IMR-90 (cell line): ENCODE measurements at regions not wholly inside any gene's neighbourhood (a gene's known extent, or its start where the extent isn't known, plus 50 kb on each side); places are given as distances from the start of the nearest gene placed in this dataset.

Experiments used
- ATAC-seq: fragments of 200-7000 bp; cut with Tn5 transposase; 2 replicates; pipeline ENCODE4 v1.9.1; 2020; ENCODE audit warnings: low read depth, mild to moderate bottlenecking, moderate library complexity
- BruUV-seq: library from RNA; stranded (reverse); fragments of 400-500 nt; replicated peaks from 2 replicates; lab custom pipeline; 2021; lab: Mats Ljungman, UMichigan
- CTCF ChIA-PET: fragments of 300-600 bp; formaldehyde crosslinking; extraction: SDS; loops from one replicate; lab custom pipeline; 2021; ENCODE audit warnings: antibody characterized with exemption; lab: Yijun Ruan, JAX
- POLR2A ChIA-PET: fragments of 300-600 bp; sonication (Branson Sonifier 250); formaldehyde crosslinking; loops from one replicate; lab custom pipeline; 2022; ENCODE audit warnings: antibody characterized with exemption; ENCODE audit not compliant: unreplicated experiment; lab: Charles Lee
- DNase-seq: peaks from one replicate; pipeline ENCODE4 v3.0.0; 2013
- H2AFZ ChIP-seq: replicated peaks from 2 replicates; pipeline ENCODE3; 2013; ENCODE audit warnings: low read length, mild to moderate bottlenecking; ENCODE audit not compliant: poor library complexity
- H2AK5ac ChIP-seq: 2 replicates; pipeline ENCODE4 v1.6.1; 2013; ENCODE audit warnings: low read depth, low read length, inconsistent platforms
- H2AK9ac ChIP-seq: replicated peaks from 2 replicates; pipeline ENCODE3; 2013; ENCODE audit warnings: mild to moderate bottlenecking, low read depth, low read length, moderate library complexity; ENCODE audit not compliant: poor library complexity
- H2BK120ac ChIP-seq: 2 replicates; pipeline ENCODE4 v1.6.1; 2013; ENCODE audit warnings: low read depth, low read length, inconsistent platforms
- H2BK15ac ChIP-seq: 3 replicates; pipeline ENCODE4 v1.6.1; 2013; ENCODE audit warnings: low read depth, low read length, inconsistent platforms
- H2BK20ac ChIP-seq: 2 replicates; pipeline ENCODE4 v1.6.1; 2013; ENCODE audit warnings: low read depth, mild to moderate bottlenecking, inconsistent platforms, low read length, moderate library complexity
- H2BK5ac ChIP-seq: 2 replicates; pipeline ENCODE4 v1.6.1; 2013; ENCODE audit warnings: mild to moderate bottlenecking, low read depth, low read length, inconsistent platforms; ENCODE audit not compliant: poor library complexity, severe bottlenecking
- H3K14ac ChIP-seq: replicated peaks from 2 replicates; pipeline ENCODE4 v1.6.1; 2013; ENCODE audit warnings: low read depth, low read length, inconsistent platforms
- H3K18ac ChIP-seq: 2 replicates; pipeline ENCODE4 v1.6.1; 2013; ENCODE audit warnings: low read depth, low read length, control low read depth
- H3K23ac ChIP-seq: 2 replicates; pipeline ENCODE4 v1.6.1; 2013; ENCODE audit warnings: low read depth, low read length, inconsistent platforms
- H3K27ac ChIP-seq: 2 replicates; pipeline ENCODE4 v1.5.1; 2013; ENCODE audit warnings: mild to moderate bottlenecking, control low read depth, low read length; ENCODE audit not compliant: insufficient read depth
- H3K27me3 ChIP-seq: 2 replicates; pipeline ENCODE4 v1.6.1; 2013; ENCODE audit warnings: low read length; ENCODE audit not compliant: control insufficient read depth, insufficient read depth
- H3K36me3 ChIP-seq: 2 replicates; pipeline ENCODE4 v1.6.1; 2013; ENCODE audit warnings: low read length, mixed read lengths; ENCODE audit not compliant: control insufficient read depth, insufficient read depth
- H3K4ac ChIP-seq: 2 replicates; pipeline ENCODE4 v1.6.1; 2013; ENCODE audit warnings: low read depth, low read length, inconsistent platforms
- H3K4me1 ChIP-seq: 2 replicates; pipeline ENCODE4 v1.6.1; 2013; ENCODE audit warnings: low read length, mixed read lengths; ENCODE audit not compliant: control insufficient read depth, insufficient read depth
- H3K4me2 ChIP-seq: 2 replicates; pipeline ENCODE4 v1.6.1; 2013; ENCODE audit warnings: low read depth, mild to moderate bottlenecking, control low read depth, low read length, moderate library complexity
- H3K4me3 ChIP-seq: 2 replicates; pipeline ENCODE4 v1.5.1; 2013; ENCODE audit warnings: low read depth, mild to moderate bottlenecking, control low read depth, low read length, moderate library complexity; ENCODE audit not compliant: insufficient read depth
- H3K56ac ChIP-seq: 2 replicates; pipeline ENCODE4 v1.6.1; 2013; ENCODE audit warnings: low read length, inconsistent platforms; ENCODE audit not compliant: insufficient read depth; ENCODE audit errors: extremely low read depth
- H3K79me1 ChIP-seq, 2 experiments: 2 replicates each; pipeline ENCODE4 v1.6.1; 2013; ENCODE audit warnings: low read length in 2 of 2, inconsistent platforms in 1 of 2, low read depth in 1 of 2
- H3K9ac ChIP-seq: 2 replicates; pipeline ENCODE4 v1.6.1; 2013; ENCODE audit warnings: low read depth, low read length, control low read depth
- H3K9me1 ChIP-seq: 2 replicates; pipeline ENCODE4 v1.6.1; 2013; ENCODE audit warnings: low read length, inconsistent platforms; ENCODE audit not compliant: insufficient read depth
- H3K9me3 ChIP-seq: 2 replicates; pipeline ENCODE4 v1.6.1; 2013; ENCODE audit warnings: low read length; ENCODE audit not compliant: control insufficient read depth, insufficient read depth
- H4K20me1 ChIP-seq: 2 replicates; pipeline ENCODE4 v1.6.1; 2013; ENCODE audit warnings: low read length, inconsistent platforms; ENCODE audit not compliant: insufficient read depth
- H4K5ac ChIP-seq: 2 replicates; pipeline ENCODE4 v1.6.1; 2013; ENCODE audit warnings: mild to moderate bottlenecking, low read depth, low read length, control low read depth
- H4K8ac ChIP-seq, 2 experiments: 2 replicates each; pipeline ENCODE4 v1.6.1; 2013; ENCODE audit warnings: low read depth in 2 of 2, low read length in 2 of 2, control low read depth in 1 of 2, inconsistent platforms in 1 of 2
- H4K91ac ChIP-seq: 2 replicates; pipeline ENCODE4 v1.6.1; 2013; ENCODE audit warnings: low read depth, low read length, inconsistent platforms; ENCODE audit not compliant: insufficient read depth
- CEBPB ChIP-seq: IDR thresholded peaks from 2 replicates; pipeline ENCODE4 v1.6.1; 2012; ENCODE audit warnings: low read depth, low read length, improper control_type of control experiment
- FOS ChIP-seq: fragments of 150-350 bp; IDR thresholded peaks from 2 replicates; pipeline ENCODE4 v1.6.1; 2016; ENCODE audit warnings: low read depth, low read length
- MAFK ChIP-seq: IDR thresholded peaks from 2 replicates; pipeline ENCODE4 v1.6.1; 2012; ENCODE audit warnings: low read depth, low read length, improper control_type of control experiment
- MAZ ChIP-seq: IDR thresholded peaks from 2 replicates; pipeline ENCODE4 v1.6.1; 2012; ENCODE audit warnings: low read depth, mild to moderate bottlenecking, low read length, improper control_type of control experiment, moderate library complexity, borderline replicate concordance
- MXI1 ChIP-seq: IDR thresholded peaks from 2 replicates; pipeline ENCODE4 v1.6.1; 2012; ENCODE audit warnings: low read depth, mild to moderate bottlenecking, low read length, moderate library complexity, borderline replicate concordance
- NFE2L2 ChIP-seq: fragments of 150-350 bp; IDR thresholded peaks from 2 replicates; pipeline ENCODE4 v1.6.1; 2016; ENCODE audit warnings: low read depth, mild to moderate bottlenecking, low read length
- POLR2A ChIP-seq: IDR thresholded peaks from 2 replicates; pipeline ENCODE4 v1.6.1; 2012; ENCODE audit warnings: mild to moderate bottlenecking, low read depth, low read length
- RAD21 ChIP-seq: IDR thresholded peaks from 2 replicates; pipeline ENCODE4 v1.6.1; 2012; ENCODE audit warnings: low read length, improper control_type of control experiment
- SMC3 ChIP-seq: fragments of 150-350 bp; IDR thresholded peaks from 2 replicates; pipeline ENCODE4 v1.6.1; 2016; ENCODE audit warnings: low read depth, mild to moderate bottlenecking, antibody characterized with exemption, low read length, moderate library complexity
- WGBS, 2 experiments: methylation state at CpG; one replicate each; pipeline versions ENCODE4 v1.1.5 to v1.1.7; 2013; ENCODE audit warnings: missing lambda C conversion rate in 2 of 2; ENCODE audit not compliant: insufficient read length in 1 of 2; ENCODE audit errors: extremely low coverage in 2 of 2; 5-methylcytosine and 5-hydroxymethylcytosine counted together
- dilution Hi-C: fragments of 300-500 bp; cut with HindIII; formaldehyde crosslinking; loops from one replicate; pipeline ENCODE4 v1.14.3; 2018; ENCODE audit warnings: low sequenced_read_pairs; ENCODE audit not compliant: unreplicated experiment
- in situ Hi-C: fragments of 300-500 bp; cut with MboI; formaldehyde crosslinking; loops from 3 replicates; pipeline ENCODE4 v1.14.3; 2019; ENCODE audit warnings: low sequenced_read_pairs, inconsistent platforms, mixed read lengths
- intact Hi-C: fragments of 100-400 bp; cut with micrococcal nuclease; formaldehyde crosslinking; loops from 2 replicates; pipeline ENCODE4 v1.10.0; 2022
- TF ChIP-seq, protein P1 (sequence below): fragments of 150-350 bp; IDR thresholded peaks from 2 replicates; pipeline ENCODE4 v1.6.1; 2016; ENCODE audit warnings: low read depth, mild to moderate bottlenecking, low read length, moderate library complexity, borderline replicate concordance

DNA sequence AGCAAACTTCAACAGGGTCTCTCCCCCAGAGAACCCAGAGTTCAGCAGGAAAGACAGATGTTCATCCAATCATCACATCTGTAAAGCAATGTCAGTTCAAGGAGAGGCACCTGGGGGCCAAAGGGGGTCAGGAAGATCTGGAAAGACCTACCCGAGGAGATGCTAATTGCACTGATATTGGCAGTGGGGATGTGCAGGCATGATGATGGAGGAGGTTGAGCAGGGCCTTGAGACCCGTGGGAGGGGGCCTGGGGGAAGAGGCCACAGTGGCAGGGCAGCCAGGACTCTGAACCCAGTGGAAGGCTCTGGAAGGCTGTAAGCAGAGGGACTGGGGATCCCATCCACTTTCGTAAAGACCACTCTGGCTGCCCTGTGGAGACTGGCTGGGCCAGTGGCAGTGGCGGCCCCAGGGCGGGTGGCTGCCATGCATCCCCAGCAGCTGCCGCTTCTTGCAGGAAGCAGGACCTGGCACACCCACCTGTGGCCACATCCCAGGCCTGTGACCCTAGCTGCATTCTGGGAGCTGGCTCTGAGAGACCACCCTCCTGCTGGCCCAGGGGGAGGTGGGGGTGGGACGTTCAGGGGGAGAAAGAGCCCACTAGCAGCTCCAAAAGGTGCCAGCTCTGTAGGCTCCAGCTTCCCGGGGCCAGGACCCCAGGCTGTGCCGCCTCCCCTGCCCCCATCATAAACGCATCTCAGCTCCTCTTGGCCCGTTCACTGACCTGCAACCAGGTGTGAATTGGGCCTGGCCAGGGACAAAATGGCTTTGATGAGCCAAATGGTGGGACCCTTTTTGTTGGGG, 59.9 kb upstream of the FGF3 start:
- Histone ChIP-seq H3K18ac (no peak overlapping the region), H2BK15ac (no peak overlapping the region), H3K9me3 (peaks cover 3% of the 10 kb centered on the region), H3K14ac (no peak overlapping the region), H2AK9ac (no peak overlapping the region), H3K36me3 (no peaks in the 10 kb centered on the region), H3K4me1 (no peaks in the 10 kb centered on the region), H3K79me1 (no peaks in the 10 kb centered on the region), H3K4me2 (no peak overlapping the region), H2BK20ac (no peak overlapping the region), H3K9ac (no peak overlapping the region), H4K5ac (no peak overlapping the region), H4K8ac (no peak overlapping the region), H3K23ac (no peak overlapping the region), H4K20me1 (no peaks in the 10 kb centered on the region), H3K4ac (no peak overlapping the region), H2BK5ac (no peak overlapping the region), H3K56ac (no peak overlapping the region), H3K4me3 (no peak overlapping the region), H2AFZ (no peak overlapping the region), H2BK120ac (no peak overlapping the region), H4K91ac (no peak overlapping the region), H3K9me1 (no peaks in the 10 kb centered on the region), H2AK5ac (no peak overlapping the region), H3K27me3 (peaks cover 71% of the 10 kb centered on the region), H3K27ac (no peak overlapping the region)
- TF ChIP-seq MXI1, result no peak
- no peak for TF ChIP-seq RAD21
- TF ChIP-seq, protein P1, sequence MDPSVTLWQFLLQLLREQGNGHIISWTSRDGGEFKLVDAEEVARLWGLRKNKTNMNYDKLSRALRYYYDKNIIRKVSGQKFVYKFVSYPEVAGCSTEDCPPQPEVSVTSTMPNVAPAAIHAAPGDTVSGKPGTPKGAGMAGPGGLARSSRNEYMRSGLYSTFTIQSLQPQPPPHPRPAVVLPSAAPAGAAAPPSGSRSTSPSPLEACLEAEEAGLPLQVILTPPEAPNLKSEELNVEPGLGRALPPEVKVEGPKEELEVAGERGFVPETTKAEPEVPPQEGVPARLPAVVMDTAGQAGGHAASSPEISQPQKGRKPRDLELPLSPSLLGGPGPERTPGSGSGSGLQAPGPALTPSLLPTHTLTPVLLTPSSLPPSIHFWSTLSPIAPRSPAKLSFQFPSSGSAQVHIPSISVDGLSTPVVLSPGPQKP, result no peak
- TF ChIP-seq MAZ, result no peak
- no peak for TF ChIP-seq SMC3
- no peak for TF ChIP-seq FOS
- no peak for TF ChIP-seq MAFK
- TF ChIP-seq NFE2L2, result no peak
- TF ChIP-seq CEBPB, result no peak
- no peak for TF ChIP-seq POLR2A
- ChIA-PET CTCF (interaction anchor here (1.0 kb wide), 1 partner anchor 9 kb away, joined by 3 read pairs; no protein-coding TSS in a partner anchor), POLR2A (no interaction called here)
- intact Hi-C loops, result no loop called here
- ATAC-seq (no peak), DNase-seq (no peak)
- no TSS peak for BruUV-seq
- dilution Hi-C loops, result no loop called here
- in situ Hi-C loops, result no loop called here
- 60% methylated on average over 1 of the region's 11 CpGs; no CpG with 5 or more reads in 1 of the 2 experiments for WGBS, 2 experiments
